ENCODE measurements at regions not wholly inside any gene's neighbourhood (a gene's known extent, or its start where the extent isn't known, plus 50 kb on each side); places are given as distances from the start of the nearest gene placed in this dataset.

DNA sequence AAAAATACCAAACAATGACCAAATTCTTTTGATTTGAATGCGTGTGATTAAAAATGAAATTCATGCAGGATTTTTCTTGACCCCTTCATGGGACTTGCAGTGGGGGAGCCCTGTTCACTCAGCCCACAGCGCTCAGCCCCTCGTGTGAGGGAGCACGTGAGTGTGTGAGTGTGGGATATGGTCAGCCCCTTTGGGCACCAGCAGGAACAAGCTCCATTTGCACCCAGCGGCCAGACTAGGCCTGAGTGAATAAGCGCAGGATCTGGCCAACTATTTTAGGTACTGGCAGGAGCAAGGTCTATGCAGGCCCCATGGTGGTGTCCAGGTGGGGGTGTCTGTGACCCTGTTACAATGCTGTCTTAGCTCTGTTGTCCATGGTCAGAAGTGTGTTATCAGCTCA, 1631.2 kb downstream of the BRINP3 start:
- no peak for TF ChIP-seq CTCF (IDR thresholded peaks at IDR 0.05; ENCODE audit: low read length)
- no peak for TF ChIP-seq EZH2 (IDR thresholded peaks at IDR 0.05; ENCODE audit: borderline replicate concordance, low read length)
